Neuronal stem cell (in vitro differentiated cells): ENCODE measurements at regions not wholly inside any gene's neighbourhood (a gene's known extent, or its start where the extent isn't known, plus 50 kb on each side); places are given as distances from the start of the nearest gene placed in this dataset.
"Not testable (repeated sequence)": the region's sequence is repeated elsewhere in the genome, so short reads cannot be mapped to it uniquely, and the experiment has no call there.

Experiments
- DNase-seq: peaks from one replicate; pipeline ENCODE4 v3.0.0-alpha.2; 2013; ENCODE audit warnings: low spot score
- H2AFZ ChIP-seq: one replicate; pipeline ENCODE4 v1.6.1; 2013; ENCODE audit warnings: mild to moderate bottlenecking, low read length, inconsistent platforms
- H2AK5ac ChIP-seq: 2 replicates; pipeline ENCODE4 v1.6.1; 2013; ENCODE audit warnings: low read depth, mild to moderate bottlenecking, inconsistent platforms, low read length, moderate library complexity, mixed read lengths
- H2BK120ac ChIP-seq: 2 replicates; pipeline ENCODE4 v1.6.1; 2013; ENCODE audit warnings: low read depth, mild to moderate bottlenecking, inconsistent platforms, low read length, moderate library complexity, mixed read lengths
- H2BK12ac ChIP-seq: one replicate; pipeline ENCODE4 v1.6.1; 2013; ENCODE audit warnings: low read length, inconsistent platforms
- H2BK15ac ChIP-seq: 2 replicates; pipeline ENCODE4 v1.6.1; 2013; ENCODE audit warnings: mild to moderate bottlenecking, low read length, inconsistent platforms, mixed read lengths
- H2BK5ac ChIP-seq: one replicate; pipeline ENCODE4 v1.6.1; 2013; ENCODE audit warnings: inconsistent platforms, mild to moderate bottlenecking, low read length, moderate library complexity
- H3K14ac ChIP-seq: one replicate; pipeline ENCODE4 v1.6.1; 2013; ENCODE audit warnings: low read length, inconsistent platforms
- H3K18ac ChIP-seq: 2 replicates; pipeline ENCODE4 v1.6.1; 2013; ENCODE audit warnings: low read length, inconsistent platforms
- H3K23ac ChIP-seq: 2 replicates; pipeline ENCODE4 v1.6.1; 2013; ENCODE audit warnings: low read depth, mild to moderate bottlenecking, mixed read lengths, low read length, inconsistent platforms; ENCODE audit not compliant: poor library complexity
- H3K27ac ChIP-seq: replicated peaks from 3 replicates; pipeline ENCODE4 v1.5.1; 2013; ENCODE audit warnings: low read length, inconsistent platforms
- H3K27me3 ChIP-seq, 3 experiments: 2 replicates each; pipeline ENCODE4 v1.6.1; 2013; ENCODE audit warnings: low read length in 3 of 3, mild to moderate bottlenecking in 2 of 3, inconsistent platforms in 1 of 3, low read depth in 1 of 3, mixed read lengths in 1 of 3, moderate library complexity in 1 of 3; ENCODE audit not compliant: control insufficient read depth in 3 of 3, insufficient read depth in 3 of 3
- H3K36me3 ChIP-seq, 2 donors: replicated peaks in 1 of 2; 2 replicates each; pipeline ENCODE4 v1.6.1; 2013; ENCODE audit warnings: low read length in 2 of 2; ENCODE audit not compliant: control insufficient read depth in 2 of 2, insufficient read depth in 2 of 2
- H3K4ac ChIP-seq: 2 replicates; pipeline ENCODE4 v1.6.1; 2013; ENCODE audit warnings: inconsistent platforms, mild to moderate bottlenecking, low read length, moderate library complexity
- H3K4me1 ChIP-seq, 2 donors: 1 replicate in 1 of 2; 2 replicates in 1 of 2; pipeline ENCODE4 v1.6.1; 2013; ENCODE audit warnings: low read length in 2 of 2, low read depth in 1 of 2; ENCODE audit not compliant: control insufficient read depth in 2 of 2, insufficient read depth in 1 of 2
- H3K4me2 ChIP-seq: one replicate; pipeline ENCODE4 v1.6.1; 2013; ENCODE audit warnings: mild to moderate bottlenecking, low read length, inconsistent platforms; ENCODE audit not compliant: insufficient read depth, poor library complexity, severe bottlenecking
- H3K4me3 ChIP-seq, 2 donors: 2 replicates each; pipeline ENCODE4 v1.5.1; 2013; ENCODE audit warnings: low read length in 2 of 2, mild to moderate bottlenecking in 2 of 2, inconsistent platforms in 1 of 2, moderate library complexity in 1 of 2
- H3K79me1 ChIP-seq: one replicate; pipeline ENCODE4 v1.6.1; 2013; ENCODE audit warnings: low read depth, mild to moderate bottlenecking, inconsistent platforms, low read length, moderate library complexity
- H3K9ac ChIP-seq: one replicate; pipeline ENCODE4 v1.6.1; 2013; ENCODE audit warnings: mild to moderate bottlenecking, low read depth, low read length, inconsistent platforms; ENCODE audit not compliant: poor library complexity
- H3K9me3 ChIP-seq, 2 donors: replicated peaks in 1 of 2; 2 replicates each; pipeline versions ENCODE3 to v1.6.1; 2013; ENCODE audit warnings: low read length in 2 of 2, mild to moderate bottlenecking in 2 of 2, inconsistent platforms in 1 of 2, low read depth in 1 of 2, mixed read lengths in 1 of 2, moderate library complexity in 1 of 2; ENCODE audit not compliant: control insufficient read depth in 2 of 2, insufficient read depth in 1 of 2
- H4K8ac ChIP-seq: one replicate; pipeline ENCODE4 v1.6.1; 2013; ENCODE audit warnings: low read depth, mild to moderate bottlenecking, inconsistent platforms, low read length, moderate library complexity
- H4K91ac ChIP-seq: one replicate; pipeline ENCODE4 v1.6.1; 2013; ENCODE audit warnings: low read length, low read depth, mild to moderate bottlenecking, inconsistent platforms; ENCODE audit not compliant: poor library complexity
- WGBS, 2 donors: extraction: QIAGEN DNeasy Blood & Tissue Kit; methylation state at CpG; one replicate each; pipeline ENCODE4 v1.1.7; 2013; ENCODE audit warnings: missing lambda C conversion rate in 2 of 2, mixed read lengths in 1 of 2; ENCODE audit not compliant: insufficient read length in 2 of 2, insufficient replicate concordance in 1 of 2; ENCODE audit errors: extremely low coverage in 2 of 2; 5-methylcytosine and 5-hydroxymethylcytosine counted together

DNA sequence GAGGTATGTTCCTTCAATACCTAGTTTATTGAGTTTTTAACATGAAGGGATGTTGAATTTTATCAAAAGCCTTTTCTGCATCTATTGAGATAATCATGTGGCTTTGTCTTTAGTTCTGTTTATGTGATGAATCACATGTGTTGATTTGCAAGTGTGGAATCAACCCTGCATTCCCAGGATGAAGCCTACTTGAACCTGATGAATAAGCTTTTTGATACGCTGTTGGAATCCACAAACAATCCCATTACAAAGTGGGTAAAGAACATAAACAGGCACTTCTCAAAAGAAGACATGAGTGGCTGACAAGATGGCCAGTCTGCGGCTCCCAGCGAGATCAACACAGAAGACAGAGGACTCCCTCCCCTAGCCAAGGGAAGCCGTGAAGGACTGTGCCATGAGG is 156.0 kb downstream of the SPATA18 start:
- not testable (repeated sequence) for H3K18ac ChIP-seq, H2BK15ac ChIP-seq, H3K9ac ChIP-seq, H3K14ac ChIP-seq, H3K4me2 ChIP-seq, H2BK120ac ChIP-seq, H2BK5ac ChIP-seq, H2BK12ac ChIP-seq, H3K36me3 ChIP-seq, H3K23ac ChIP-seq, H3K27me3 ChIP-seq, H3K79me1 ChIP-seq, H3K4me3 ChIP-seq, H3K9me3 ChIP-seq, H3K4ac ChIP-seq, H3K27ac ChIP-seq, H2AK5ac ChIP-seq, H4K91ac ChIP-seq, H4K8ac ChIP-seq, H2AFZ ChIP-seq, H3K4me1 ChIP-seq, DNase-seq
- no CpG with 5 or more reads among the region's 4 CpGs for WGBS, 2 donors

- H3K4me2 ChIP-seq, result no peak overlapping the region
- H3K4ac ChIP-seq, result no peak overlapping the region
- no peak for DNase-seq
- H3K27ac ChIP-seq, result no peak overlapping the region
- no peaks in the 10 kb centered on the region for H3K27me3 ChIP-seq
- H3K23ac ChIP-seq, result no peak overlapping the region
- H3K4me1 ChIP-seq, result no peaks in the 10 kb centered on the region
- no peak overlapping the region for H4K91ac ChIP-seq
- no peak overlapping the region for H2BK15ac ChIP-seq
- H2BK12ac ChIP-seq, result no peak overlapping the region
- H3K14ac ChIP-seq, result no peak overlapping the region
- no peak overlapping the region for H2AFZ ChIP-seq
- no peaks in the 10 kb centered on the region for H3K79me1 ChIP-seq
- H2BK5ac ChIP-seq, result no peak overlapping the region
- H3K4me3 ChIP-seq, result no peak overlapping the region
- no peak overlapping the region for H3K18ac ChIP-seq
- no peaks in the 10 kb centered on the region for H3K36me3 ChIP-seq
- no peak overlapping the region for H3K9ac ChIP-seq
- H2AK5ac ChIP-seq, result no peak overlapping the region
- no peaks in the 10 kb centered on the region for H3K9me3 ChIP-seq
- no peak overlapping the region for H2BK120ac ChIP-seq
- H4K8ac ChIP-seq, result no peak overlapping the region
- no CpG with 5 or more reads among the region's 3 CpGs for WGBS, 2 donors
Observed at GRCh38 chr4:52212702-52213101, 161.6 kb downstream of the SPATA18 start.

DNA sequence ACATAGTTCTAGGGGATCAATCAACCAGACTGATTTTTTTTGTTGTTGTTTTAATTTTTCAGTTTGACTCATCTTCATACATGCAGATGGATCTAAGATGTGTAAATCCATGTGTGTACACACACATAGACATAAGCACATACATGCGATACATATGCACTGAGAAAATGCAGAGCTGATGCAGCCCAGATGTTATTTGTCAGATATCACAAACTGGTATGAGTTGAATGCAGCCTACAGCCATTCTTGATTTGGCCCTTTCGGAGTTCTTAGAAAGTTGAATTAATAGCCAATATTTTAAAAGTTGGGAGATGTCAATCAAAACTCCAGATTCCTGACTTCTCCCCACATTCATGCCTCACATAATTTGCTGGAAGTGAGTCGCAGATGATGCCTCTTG is 180.4 kb downstream of the SPATA18 start:
- Histone ChIP-seq H3K9me3 (no peaks in the 10 kb centered on the region), H3K36me3 (no peaks in the 10 kb centered on the region), H3K79me1 (no peaks in the 10 kb centered on the region), H2BK12ac (no peak overlapping the region), H2AFZ (no peak overlapping the region), H2AK5ac (no peak overlapping the region), H3K27ac (no peak overlapping the region), H3K4ac (no peak overlapping the region), H4K8ac (no peak overlapping the region), H3K4me2 (no peak overlapping the region), H3K23ac (no peak overlapping the region), H2BK15ac (no peak overlapping the region), H4K91ac (no peak overlapping the region), H3K4me1 (no peaks in the 10 kb centered on the region), H3K9ac (no peak overlapping the region), H3K4me3 (no peak overlapping the region), H3K27me3 (no peaks in the 10 kb centered on the region), H2BK120ac (no peak overlapping the region), H2BK5ac (no peak overlapping the region), H3K14ac (no peak overlapping the region), H3K18ac (no peak overlapping the region)
- DNase-seq, result no peak
- WGBS, 2 donors, result no CpG with 5 or more reads among the region's 3 CpGs

DNA sequence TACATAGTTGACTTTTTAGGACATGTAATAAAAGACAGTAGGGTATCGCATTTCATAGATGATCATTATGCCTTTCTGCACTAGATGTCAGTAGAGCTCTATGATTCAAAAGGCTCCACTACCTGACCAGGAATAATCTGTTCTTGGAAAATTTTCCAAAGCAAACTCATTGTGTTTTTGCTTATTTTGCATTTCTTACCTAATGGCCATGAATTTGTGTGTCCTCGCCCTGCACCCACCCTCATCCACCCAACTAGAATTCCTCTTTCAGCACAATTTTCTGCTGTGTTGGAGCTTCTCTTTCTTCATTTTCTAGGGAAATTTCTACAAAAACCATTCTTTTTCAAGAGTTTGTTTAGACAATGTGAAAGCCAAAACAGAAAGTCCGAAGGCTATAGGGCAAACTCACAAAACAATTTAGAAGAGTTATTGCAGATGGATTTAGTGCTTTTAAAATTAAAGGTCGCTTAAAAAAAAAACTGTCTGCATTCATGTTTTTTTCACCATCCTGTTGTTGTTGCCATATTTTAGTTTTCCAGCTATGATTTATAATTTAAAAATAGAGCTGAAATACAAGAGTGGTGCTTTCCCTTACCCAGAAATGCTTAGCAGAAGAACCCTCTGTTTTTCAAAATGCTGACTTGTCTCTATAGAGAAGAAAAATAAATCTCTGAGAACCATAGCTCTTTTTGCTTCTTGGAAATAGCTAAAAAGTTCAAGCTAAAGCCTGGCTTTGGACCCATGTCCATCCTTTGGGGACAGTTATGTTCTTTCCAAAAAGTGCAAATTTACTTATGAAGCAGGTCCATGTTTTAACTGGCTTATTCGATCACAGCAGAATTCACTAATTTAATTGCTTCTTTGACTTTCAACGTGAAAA is 183.7 kb downstream of the SPATA18 start:
- no peak overlapping the region for H3K4me3 ChIP-seq
- H3K4me1 ChIP-seq, result no peaks in the 10 kb centered on the region
- no peaks in the 10 kb centered on the region for H3K9me3 ChIP-seq
- DNase-seq, result peak; percentile 17
- WGBS, 2 donors, result no CpG with 5 or more reads among the region's 6 CpGs
- no peak overlapping the region for H2BK12ac ChIP-seq
- no peak overlapping the region for H2AFZ ChIP-seq
- H3K4ac ChIP-seq, result no peak overlapping the region
- H3K79me1 ChIP-seq, result no peaks in the 10 kb centered on the region
- H3K4me2 ChIP-seq, result no peak overlapping the region
- H2BK120ac ChIP-seq, result no peak overlapping the region
- no peak overlapping the region for H3K27ac ChIP-seq
- H4K8ac ChIP-seq, result no peak overlapping the region
- H2BK15ac ChIP-seq, result no peak overlapping the region
- H3K27me3 ChIP-seq, result no peaks in the 10 kb centered on the region
- no peak overlapping the region for H3K14ac ChIP-seq
- no peak overlapping the region for H3K23ac ChIP-seq
- no peak overlapping the region for H4K91ac ChIP-seq
- no peak overlapping the region for H3K9ac ChIP-seq
- H3K36me3 ChIP-seq, result no peaks in the 10 kb centered on the region
- no peak overlapping the region for H2AK5ac ChIP-seq
- no peak overlapping the region for H3K18ac ChIP-seq
- no peak overlapping the region for H2BK5ac ChIP-seq
